H9 (cell line): ENCODE measurements at regions not wholly inside any gene's neighbourhood (a gene's known extent, or its start where the extent isn't known, plus 50 kb on each side); places are given as distances from the start of the nearest gene placed in this dataset.

Experiments used
- DNase-seq: peaks from one replicate; pipeline ENCODE4 v3.0.0-alpha.2; 2017
- H2AFZ ChIP-seq: one replicate; pipeline ENCODE4 v1.6.1; 2013; ENCODE audit warnings: mild to moderate bottlenecking, low read length, control low read depth, moderate library complexity
- H2AK5ac ChIP-seq: 2 replicates; pipeline ENCODE4 v1.6.1; 2013; ENCODE audit warnings: low read length, control low read depth, mixed read lengths; ENCODE audit not compliant: insufficient read length
- H2BK120ac ChIP-seq: one replicate; pipeline ENCODE4 v1.6.1; 2013; ENCODE audit warnings: low read depth, mild to moderate bottlenecking, low read length, control low read depth, inconsistent platforms; ENCODE audit not compliant: poor library complexity, severe bottlenecking
- H2BK12ac ChIP-seq: 2 replicates; pipeline ENCODE4 v1.6.1; 2013; ENCODE audit warnings: low read length, control low read depth, mixed read lengths, low read depth; ENCODE audit not compliant: insufficient read length
- H2BK15ac ChIP-seq: 2 replicates; pipeline ENCODE4 v1.6.1; 2013; ENCODE audit warnings: low read depth, low read length, control low read depth
- H2BK20ac ChIP-seq: one replicate; pipeline ENCODE4 v1.6.1; 2013; ENCODE audit warnings: low read depth, mild to moderate bottlenecking, low read length, control low read depth, inconsistent platforms; ENCODE audit not compliant: poor library complexity, severe bottlenecking
- H2BK5ac ChIP-seq: 2 replicates; pipeline ENCODE4 v1.6.1; 2013; ENCODE audit warnings: low read length, control low read depth, mixed read lengths; ENCODE audit not compliant: insufficient read length
- H3K14ac ChIP-seq: 2 replicates; pipeline ENCODE4 v1.6.1; 2013; ENCODE audit warnings: low read length, control low read depth; ENCODE audit not compliant: insufficient read depth
- H3K18ac ChIP-seq: 2 replicates; pipeline ENCODE4 v1.6.1; 2013; ENCODE audit warnings: low read depth, mild to moderate bottlenecking, mixed read lengths, low read length, control low read depth; ENCODE audit not compliant: insufficient read length
- H3K23ac ChIP-seq: 2 replicates; pipeline ENCODE4 v1.6.1; 2013; ENCODE audit warnings: low read length, control low read depth, mixed read lengths, low read depth; ENCODE audit not compliant: insufficient read length
- H3K23me2 ChIP-seq: 2 replicates; pipeline ENCODE4 v1.6.1; 2013; ENCODE audit warnings: low read depth, mild to moderate bottlenecking, mixed read lengths, low read length, control low read depth; ENCODE audit not compliant: insufficient read length, poor library complexity, severe bottlenecking
- H3K27ac ChIP-seq: 2 replicates; pipeline ENCODE4 v1.5.1; 2013; ENCODE audit warnings: low read length, control low read depth, mixed read lengths, low read depth; ENCODE audit not compliant: insufficient read length
- H3K27me3 ChIP-seq: 2 replicates; pipeline ENCODE4 v1.6.1; 2013; ENCODE audit warnings: low read length, control low read depth, inconsistent platforms; ENCODE audit not compliant: insufficient read depth
- H3K4ac ChIP-seq: 2 replicates; pipeline ENCODE4 v1.6.1; 2013; ENCODE audit warnings: low read depth, mild to moderate bottlenecking, control low read depth, inconsistent platforms, low read length, moderate library complexity
- H3K4me1 ChIP-seq: 2 replicates; pipeline ENCODE4 v1.6.1; 2013; ENCODE audit warnings: low read length, control low read depth, inconsistent platforms; ENCODE audit not compliant: insufficient read depth
- H3K4me2 ChIP-seq: 2 replicates; pipeline ENCODE4 v1.6.1; 2013; ENCODE audit warnings: low read length, control low read depth, mixed read lengths; ENCODE audit not compliant: insufficient read length, insufficient read depth
- H3K56ac ChIP-seq: 2 replicates; pipeline ENCODE4 v1.6.1; 2013; ENCODE audit warnings: low read depth, mild to moderate bottlenecking, mixed read lengths, low read length, control low read depth; ENCODE audit not compliant: insufficient read length
- H3K79me1 ChIP-seq: 2 replicates; pipeline ENCODE4 v1.6.1; 2013; ENCODE audit warnings: low read depth, mild to moderate bottlenecking, moderate library complexity, low read length, control low read depth, inconsistent platforms; ENCODE audit not compliant: insufficient read depth, poor library complexity, severe bottlenecking
- H3K79me2 ChIP-seq: 2 replicates; pipeline ENCODE4 v1.6.1; 2013; ENCODE audit warnings: low read length, control low read depth, inconsistent platforms; ENCODE audit not compliant: insufficient read depth
- H3K9ac ChIP-seq: 2 replicates; pipeline ENCODE4 v1.6.1; 2013; ENCODE audit warnings: low read length, control low read depth, mixed read lengths; ENCODE audit not compliant: insufficient read length; ENCODE audit errors: extremely low read depth
- H3K9me3 ChIP-seq: one replicate; pipeline ENCODE4 v1.6.1; 2013; ENCODE audit warnings: low read depth, low read length, inconsistent platforms; ENCODE audit not compliant: control insufficient read depth
- H3T11ph ChIP-seq: one replicate; pipeline ENCODE4 v1.6.1; 2013; ENCODE audit warnings: mild to moderate bottlenecking, low read length, control low read depth, inconsistent platforms
- H4K20me1 ChIP-seq: one replicate; pipeline ENCODE4 v1.6.1; 2013; ENCODE audit not compliant: control insufficient read depth, insufficient read length, insufficient read depth
- H4K5ac ChIP-seq: 2 replicates; pipeline ENCODE4 v1.6.1; 2013; ENCODE audit warnings: low read depth, mild to moderate bottlenecking, mixed read lengths, low read length, control low read depth; ENCODE audit not compliant: insufficient read length
- H4K8ac ChIP-seq: replicated peaks from 2 replicates; pipeline ENCODE4 v1.6.1; 2013; ENCODE audit warnings: low read length, control low read depth, mixed read lengths, low read depth; ENCODE audit not compliant: insufficient read length
- H4K91ac ChIP-seq: 2 replicates; pipeline ENCODE4 v1.6.1; 2013; ENCODE audit warnings: low read depth, mild to moderate bottlenecking, moderate library complexity, mixed read lengths, low read length, control low read depth; ENCODE audit not compliant: insufficient read length
- H3K27ac Mint-ChIP-seq, 3 experiments: 2 replicates in 2 of 3; 3 replicates in 1 of 3; pipeline ENCODE4 v1.8.0; 2020 to 2021; ENCODE audit warnings: mixed read lengths in 3 of 3, mild to moderate bottlenecking in 1 of 3, moderate library complexity in 1 of 3
- H3K27me3 Mint-ChIP-seq: 2 replicates; pipeline ENCODE4 v1.8.0; 2021; ENCODE audit warnings: low read depth, mild to moderate bottlenecking, moderate library complexity, mixed read lengths
- H3K36me3 Mint-ChIP-seq, 3 experiments: 2 replicates in 2 of 3; 3 replicates in 1 of 3; pipeline ENCODE4 v1.8.0; 2020 to 2021; ENCODE audit warnings: low read depth in 3 of 3, mixed read lengths in 3 of 3; ENCODE audit not compliant: insufficient read depth in 1 of 3
- H3K4me1 Mint-ChIP-seq, 2 experiments: 2 replicates each; pipeline ENCODE4 v1.8.0; 2020; ENCODE audit warnings: mixed read lengths in 2 of 2
- H3K4me3 Mint-ChIP-seq, 2 experiments: 2 replicates in 1 of 2; 3 replicates in 1 of 2; pipeline ENCODE4 v1.8.0; 2020 to 2021; ENCODE audit warnings: mild to moderate bottlenecking in 2 of 2, mixed read lengths in 2 of 2, moderate library complexity in 1 of 2
- H3K9me3 Mint-ChIP-seq, 2 experiments: 2 replicates in 1 of 2; 3 replicates in 1 of 2; pipeline ENCODE4 v1.8.0; 2020; ENCODE audit warnings: mild to moderate bottlenecking in 2 of 2, mixed read lengths in 2 of 2, moderate library complexity in 1 of 2
- CTCF ChIP-seq: fragments of 200-600 bp; sonication (generic); conservative IDR thresholded peaks from 3 replicates; pipeline ENCODE4 v1.8.0; 2021; ENCODE audit warnings: antibody characterized with exemption, mild to moderate bottlenecking

DNA sequence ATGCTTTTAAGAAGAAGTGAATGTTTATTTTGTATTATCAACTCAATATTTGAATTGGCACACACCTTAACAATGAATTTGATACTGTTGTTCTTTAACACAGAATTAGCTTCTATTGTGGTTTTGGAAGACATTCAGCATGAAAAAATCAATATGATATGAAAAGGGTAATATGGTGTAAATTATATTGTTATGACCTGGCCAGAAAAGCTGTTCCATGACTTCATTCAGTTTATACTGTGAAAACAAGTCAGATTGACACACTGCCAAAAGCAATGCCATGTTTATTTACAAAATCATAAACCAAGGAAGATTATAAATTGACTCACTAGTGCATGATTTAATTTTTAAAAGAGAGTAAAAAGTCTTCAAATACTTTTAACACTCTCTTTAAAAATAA lies 851.4 kb upstream of the SEL1L start:
- H3K9me3 ChIP-seq = no peaks in the 10 kb centered on the region
- no peaks in the 10 kb centered on the region for H3K79me2 ChIP-seq
- no peak overlapping the region for H3K27ac ChIP-seq
- no peaks in the 10 kb centered on the region for H3K79me1 ChIP-seq
- H3K4me1 ChIP-seq = no peaks in the 10 kb centered on the region
- H3K27me3 Mint-ChIP-seq = no peaks in the 10 kb centered on the region
- no peaks in the 10 kb centered on the region for H3K36me3 Mint-ChIP-seq
- H4K5ac ChIP-seq = no peak overlapping the region
- H2BK15ac ChIP-seq = no peak overlapping the region
- no peak overlapping the region for H3T11ph ChIP-seq
- H2AK5ac ChIP-seq = no peak overlapping the region
- no peak overlapping the region for H4K91ac ChIP-seq
- no peak overlapping the region for H3K4me2 ChIP-seq
- no peak overlapping the region for H2BK12ac ChIP-seq
- no peak overlapping the region for H2BK120ac ChIP-seq
- TF ChIP-seq CTCF = no peak
- DNase-seq = no peak
- H3K18ac ChIP-seq = no peak overlapping the region
- H4K20me1 ChIP-seq = no peaks in the 10 kb centered on the region
- no peak overlapping the region for H3K9ac ChIP-seq
- H3K4ac ChIP-seq = no peak overlapping the region
- H3K23me2 ChIP-seq = no peaks in the 10 kb centered on the region
- no peak overlapping the region for H3K23ac ChIP-seq
- peaks cover 3 to 5% of the 10 kb centered on the region in 2 experiments; a peak in 2 of 4 replicates for H3K4me1 Mint-ChIP-seq
- no peak overlapping the region for H3K27ac Mint-ChIP-seq
- H3K27me3 ChIP-seq = no peaks in the 10 kb centered on the region
- H3K56ac ChIP-seq = no peak overlapping the region
- no peak overlapping the region for H3K4me3 Mint-ChIP-seq
- H2BK20ac ChIP-seq = no peak overlapping the region
- H2AFZ ChIP-seq = no peak overlapping the region
- no peaks in the 10 kb centered on the region for H3K9me3 Mint-ChIP-seq
- no peak overlapping the region for H2BK5ac ChIP-seq
- H3K14ac ChIP-seq = no peak overlapping the region
- no peak overlapping the region for H4K8ac ChIP-seq
